H1 (cell line): ENCODE measurements at regions not wholly inside any gene's neighbourhood (a gene's known extent, or its start where the extent isn't known, plus 50 kb on each side); places are given as distances from the start of the nearest gene placed in this dataset.

ENCODE experiments used
- CTCF ChIA-PET: fragments of 300-600 bp; sonication (Branson Sonifier 250); formaldehyde crosslinking; loops from one replicate; lab custom pipeline; 2021; ENCODE audit not compliant: partially characterized antibody; lab: Charles Lee
- POLR2A ChIA-PET: fragments of 300-600 bp; sonication (Branson Sonifier 250); formaldehyde crosslinking; loops from one replicate; lab custom pipeline; 2021; ENCODE audit warnings: inconsistent platforms; ENCODE audit not compliant: partially characterized antibody; lab: Charles Lee
- DNase-seq, 2 experiments: peaks; one replicate each; pipeline versions ENCODE4 v3.0.0 to v3.0.0-alpha.2; 2010 to 2022; ENCODE audit warnings: low spot score in 2 of 2, low read depth in 1 of 2, mixed read lengths in 1 of 2
- FAIRE-seq: peaks from 2 replicates; lab custom pipeline; 2011; peaks lifted over from hg19 to GRCh38; lab: Jason Lieb, UNC
- H2AFZ ChIP-seq: 2 replicates; pipeline ENCODE4 v1.8.1; 2012; ENCODE audit warnings: low read length, inconsistent platforms
- H2AK5ac ChIP-seq: 2 replicates; pipeline ENCODE4 v1.6.1; 2013; ENCODE audit warnings: low read depth, low read length
- H2BK120ac ChIP-seq: replicated peaks from 2 replicates; pipeline ENCODE3; 2013; ENCODE audit warnings: low read depth, low read length, inconsistent platforms
- H2BK12ac ChIP-seq: 2 replicates; pipeline ENCODE4 v1.6.1; 2013; ENCODE audit warnings: low read depth, low read length
- H2BK15ac ChIP-seq: 2 replicates; pipeline ENCODE4 v1.6.1; 2013; ENCODE audit warnings: low read length
- H2BK20ac ChIP-seq: 2 replicates; pipeline ENCODE4 v1.6.1; 2013; ENCODE audit warnings: low read length
- H2BK5ac ChIP-seq: 2 replicates; pipeline ENCODE4 v1.6.1; 2013; ENCODE audit warnings: low read depth, low read length
- H3K14ac ChIP-seq: 2 replicates; pipeline ENCODE4 v1.6.1; 2013; ENCODE audit warnings: inconsistent platforms; ENCODE audit not compliant: insufficient read length
- H3K18ac ChIP-seq: 2 replicates; pipeline ENCODE4 v1.6.1; 2013; ENCODE audit warnings: low read length; ENCODE audit errors: extremely low read depth
- H3K23ac ChIP-seq: 2 replicates; pipeline ENCODE4 v1.6.1; 2013; ENCODE audit warnings: inconsistent platforms; ENCODE audit not compliant: insufficient read length
- H3K23me2 ChIP-seq: 2 replicates; pipeline ENCODE4 v1.6.1; 2013; ENCODE audit warnings: low read depth, low read length
- H3K27ac ChIP-seq: 2 replicates; pipeline ENCODE4 v1.6.1; 2011; ENCODE audit warnings: low read depth, low read length, inconsistent platforms
- H3K27me3 ChIP-seq, 4 experiments: replicated peaks in 1 of 4; 1 replicate in 1 of 4; 2 replicates in 3 of 4; pipeline versions ENCODE4 v1.6.1 to v1.8.1; 2011 to 2013; ENCODE audit warnings: low read length in 3 of 4, mild to moderate bottlenecking in 3 of 4, inconsistent platforms in 2 of 4, mixed read lengths in 2 of 4, moderate library complexity in 1 of 4; ENCODE audit not compliant: control insufficient read depth in 3 of 4, insufficient read depth in 3 of 4; ENCODE audit errors: extremely low read depth in 1 of 4
- H3K36me3 ChIP-seq, 4 experiments: 2 replicates each; pipeline versions ENCODE4 v1.6.1 to v1.8.1; 2011 to 2013; ENCODE audit warnings: mild to moderate bottlenecking in 4 of 4, low read length in 3 of 4, moderate library complexity in 2 of 4, control low read depth in 1 of 4, inconsistent platforms in 1 of 4; ENCODE audit not compliant: insufficient read depth in 4 of 4, control insufficient read depth in 2 of 4
- H3K4ac ChIP-seq: replicated peaks from 2 replicates; pipeline ENCODE3; 2013; ENCODE audit warnings: low read length, low read depth, mixed read lengths, inconsistent platforms; ENCODE audit not compliant: insufficient read length
- H3K4me1 ChIP-seq, 4 experiments: replicated peaks in 1 of 4; 1 replicate in 1 of 4; 2 replicates in 3 of 4; pipeline versions ENCODE4 v1.6.1 to v1.8.1; 2011 to 2013; ENCODE audit warnings: low read length in 3 of 4, inconsistent platforms in 2 of 4, mixed read lengths in 1 of 4; ENCODE audit not compliant: insufficient read depth in 4 of 4, control insufficient read depth in 3 of 4
- H3K4me2 ChIP-seq, 2 experiments: 2 replicates each; pipeline versions ENCODE4 v1.6.1 to v1.8.1; 2011 to 2013; ENCODE audit warnings: low read depth in 2 of 2, low read length in 2 of 2, control low read depth in 1 of 2, inconsistent platforms in 1 of 2, mild to moderate bottlenecking in 1 of 2; ENCODE audit not compliant: insufficient read depth in 1 of 2
- H3K4me3 ChIP-seq, 4 experiments: fragments of 200-600, 300-600 bp in 1 of 4; sonication (generic), shearing (Covaris generic), sonication (Bioruptor Twin) in 1 of 4; 2 replicates each; pipeline versions ENCODE4 v1.5.1 to v1.8.1; 2011 to 2016; ENCODE audit warnings: low read length in 4 of 4, low read depth in 3 of 4, control low read depth in 2 of 4, inconsistent platforms in 2 of 4, mild to moderate bottlenecking in 2 of 4, mixed read lengths in 1 of 4, moderate library complexity in 1 of 4; ENCODE audit not compliant: insufficient read depth in 2 of 4; ENCODE audit errors: extremely low read depth in 1 of 4
- H3K56ac ChIP-seq: replicated peaks from 2 replicates; pipeline ENCODE3; 2013; ENCODE audit warnings: low read depth, mild to moderate bottlenecking, mixed read lengths, low read length, inconsistent platforms; ENCODE audit not compliant: insufficient read length
- H3K79me1 ChIP-seq: 2 replicates; pipeline ENCODE4 v1.6.1; 2013; ENCODE audit warnings: low read depth, low read length, control low read depth
- H3K79me2 ChIP-seq, 2 experiments: 2 replicates each; pipeline versions ENCODE4 v1.6.1 to v1.8.1; 2012 to 2013; ENCODE audit warnings: low read length in 2 of 2, mild to moderate bottlenecking in 2 of 2, inconsistent platforms in 1 of 2; ENCODE audit not compliant: insufficient read depth in 2 of 2, control insufficient read depth in 1 of 2
- H3K9ac ChIP-seq, 4 experiments: replicated peaks in 1 of 4; 1 replicate in 1 of 4; 2 replicates in 3 of 4; pipeline versions ENCODE4 v1.6.1 to v1.8.1; 2011 to 2013; ENCODE audit warnings: low read depth in 3 of 4, low read length in 3 of 4, control low read depth in 2 of 4, mild to moderate bottlenecking in 2 of 4, moderate library complexity in 2 of 4, inconsistent platforms in 1 of 4; ENCODE audit errors: extremely low read depth in 1 of 4
- H3K9me3 ChIP-seq, 2 experiments: 2 replicates each; pipeline versions ENCODE4 v1.6.1 to v1.8.1; 2012 to 2013; ENCODE audit warnings: mild to moderate bottlenecking in 2 of 2, moderate library complexity in 2 of 2, control low read depth in 1 of 2, inconsistent platforms in 1 of 2, low read depth in 1 of 2, low read length in 1 of 2, mixed read lengths in 1 of 2; ENCODE audit not compliant: insufficient read depth in 2 of 2
- H4K20me1 ChIP-seq, 2 experiments: replicated peaks in 1 of 2; 2 replicates each; pipeline versions ENCODE3 to v1.8.1; 2011 to 2013; ENCODE audit warnings: inconsistent platforms in 2 of 2, low read length in 2 of 2, mild to moderate bottlenecking in 1 of 2; ENCODE audit not compliant: insufficient read depth in 2 of 2, control insufficient read depth in 1 of 2
- H4K5ac ChIP-seq: 2 replicates; pipeline ENCODE4 v1.6.1; 2013; ENCODE audit warnings: low read length, low read depth, mixed read lengths, inconsistent platforms; ENCODE audit not compliant: insufficient read length
- H4K8ac ChIP-seq: 2 replicates; pipeline ENCODE4 v1.8.0; 2013; ENCODE audit warnings: mild to moderate bottlenecking, moderate library complexity, low read length, inconsistent platforms; ENCODE audit not compliant: insufficient read depth; ENCODE audit errors: extremely low read depth
- H4K91ac ChIP-seq: replicated peaks from 2 replicates; pipeline ENCODE3; 2013; ENCODE audit warnings: low read length, mixed read lengths, inconsistent platforms; ENCODE audit not compliant: insufficient read length
- CEBPB ChIP-seq: IDR thresholded peaks from 2 replicates; pipeline ENCODE4 v1.6.1; 2012; ENCODE audit warnings: low read depth, low read length
- CTBP2 ChIP-seq: IDR thresholded peaks from 2 replicates; pipeline ENCODE4 v1.7.0; 2011; ENCODE audit warnings: borderline replicate concordance, mild to moderate bottlenecking, moderate library complexity, mixed read lengths, low read length; ENCODE audit not compliant: insufficient read depth, insufficient read length
- KDM5A ChIP-seq: fragments of 200-600 bp; IDR thresholded peaks from 2 replicates; pipeline ENCODE4 v1.7.1; 2012; ENCODE audit warnings: mild to moderate bottlenecking, low read length, inconsistent platforms, mixed read lengths
- PHF8 ChIP-seq: fragments of 200-600 bp; sonication (generic); conservative IDR thresholded peaks from 2 replicates; pipeline ENCODE4 v1.7.1; 2012; ENCODE audit warnings: low read depth, mild to moderate bottlenecking, inconsistent platforms, low read length, moderate library complexity
- POLR2A ChIP-seq, 2 experiments: IDR thresholded peaks; 1 replicate in 1 of 2; 2 replicates in 1 of 2; pipeline ENCODE4 v1.6.1; 2011; ENCODE audit warnings: low read depth in 2 of 2, low read length in 2 of 2, mild to moderate bottlenecking in 2 of 2; ENCODE audit errors: control extremely low read depth in 1 of 2
- RBBP5 ChIP-seq: IDR thresholded peaks from 2 replicates; pipeline ENCODE4 v1.7.1; 2012; ENCODE audit warnings: low read depth, mild to moderate bottlenecking, inconsistent platforms, low read length, moderate library complexity, borderline replicate concordance
- TEAD4 ChIP-seq: IDR thresholded peaks from 2 replicates; pipeline ENCODE4 v1.6.1; 2012; ENCODE audit warnings: low read depth, low read length, inconsistent platforms, mixed read lengths
- WGBS, 2 experiments: shearing (Covaris generic) in 1 of 2; methylation state at CpG; one replicate each; pipeline versions ENCODE4 v1.1.6 to v1.1.7; 2013 to 2015; ENCODE audit warnings: low lambda C conversion rate in 2 of 2, mixed read lengths in 2 of 2, inconsistent platforms in 1 of 2, low coverage in 1 of 2, missing lambda C conversion rate in 1 of 2; ENCODE audit not compliant: insufficient replicate concordance in 2 of 2, insufficient coverage in 1 of 2, insufficient read length in 1 of 2; ENCODE audit errors: extremely low coverage in 1 of 2, missing lambda C conversion rate in 1 of 2; 5-methylcytosine and 5-hydroxymethylcytosine counted together
- TF ChIP-seq, protein P1 (sequence below): IDR thresholded peaks from 2 replicates; pipeline ENCODE4 v1.6.1; 2012; ENCODE audit warnings: low read length, inconsistent platforms
- TF ChIP-seq, protein P2 (sequence below): IDR thresholded peaks from 2 replicates; pipeline ENCODE4 v1.6.1; 2012; ENCODE audit warnings: inconsistent platforms
- TF ChIP-seq, protein P3 (sequence below), 3 experiments: IDR thresholded peaks; 1 replicate in 2 of 3; 2 replicates in 1 of 3; pipeline versions ENCODE4 v1.5.1 to v1.6.1; 2011; ENCODE audit warnings: low read length in 3 of 3, mild to moderate bottlenecking in 3 of 3, inconsistent platforms in 2 of 3, low read depth in 1 of 3, moderate library complexity in 1 of 3; ENCODE audit not compliant: insufficient read depth in 1 of 3; ENCODE audit errors: control extremely low read depth in 1 of 3

DNA sequence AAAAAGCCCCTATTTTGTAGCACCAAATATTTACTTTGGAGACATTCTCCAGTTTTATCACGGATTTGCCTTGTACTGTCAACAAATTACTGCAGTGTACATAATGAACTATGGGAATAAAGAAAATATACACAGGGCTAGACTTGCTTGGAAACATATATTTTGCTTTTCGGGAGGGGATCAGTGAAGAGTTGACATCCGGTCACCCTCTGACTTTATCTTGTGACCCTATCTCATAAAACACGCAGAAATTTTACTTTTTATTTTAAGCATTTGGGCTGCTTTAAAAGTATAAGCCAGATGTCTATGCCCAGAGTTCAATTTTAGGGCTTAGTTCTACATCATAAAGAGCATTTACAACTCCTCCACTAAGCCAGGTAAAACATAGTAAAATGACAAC is 630.7 kb downstream of the TOX3 start:
- CTCF ChIA-PET = interaction anchor here (0.8 to 1.3 kb wide), 2 partner anchors 26 to 97 kb away, joined by 3 to 4 read pairs; no protein-coding TSS in a partner anchor
- H4K8ac ChIP-seq = no peak overlapping the region
- H4K20me1 ChIP-seq = no peaks in the 10 kb centered on the region
- H3K4ac ChIP-seq = no peak overlapping the region
- no peaks in the 10 kb centered on the region for H3K79me1 ChIP-seq
- H3K4me3 ChIP-seq = no peak overlapping the region
- no peak overlapping the region for H2BK12ac ChIP-seq
- 95% methylated on average over 4 of the region's 4 CpGs; no CpG with 5 or more reads in 1 of the 2 experiments for WGBS, 2 experiments
- no peak for FAIRE-seq
- H3K79me2 ChIP-seq = no peaks in the 10 kb centered on the region
- H3K18ac ChIP-seq = no peak overlapping the region
- DNase-seq = no peak
- H3K56ac ChIP-seq = no peak overlapping the region
- no peaks in the 10 kb centered on the region for H3K9me3 ChIP-seq
- H2BK20ac ChIP-seq = no peak overlapping the region
- no peak overlapping the region for H4K5ac ChIP-seq
- no peak overlapping the region for H3K4me2 ChIP-seq
- no peak overlapping the region for H2AFZ ChIP-seq
- H2BK120ac ChIP-seq = no peak overlapping the region
- no peak overlapping the region for H2BK15ac ChIP-seq
- H2AK5ac ChIP-seq = no peak overlapping the region
- no peak overlapping the region for H3K9ac ChIP-seq
- no peaks in the 10 kb centered on the region for H3K27me3 ChIP-seq
- no peak overlapping the region for H4K91ac ChIP-seq
- no peak overlapping the region for H2BK5ac ChIP-seq
- no peak overlapping the region for H3K14ac ChIP-seq
- 0 out of 7 replicates have a peak, but pooled peaks cover 0 to 2% (median 0%) of the 10 kb centered on the region in 4 experiments for H3K4me1 ChIP-seq
- H3K23ac ChIP-seq = no peak overlapping the region
- H3K23me2 ChIP-seq = no peaks in the 10 kb centered on the region
- no peaks in the 10 kb centered on the region for H3K36me3 ChIP-seq
- H3K27ac ChIP-seq = no peak overlapping the region
- POLR2A ChIA-PET = no interaction called here
- TF ChIP-seq PHF8 = no peak
- no peak for TF ChIP-seq TEAD4
- TF ChIP-seq POLR2A (IDR thresholded peaks at IDR 0.05; ENCODE audit: control extremely low read depth in 1 of 2, low read depth in 2 of 2, low read length in 2 of 2) = no peak
- no peak for TF ChIP-seq CEBPB
- TF ChIP-seq KDM5A = no peak
- TF ChIP-seq, protein P1, sequence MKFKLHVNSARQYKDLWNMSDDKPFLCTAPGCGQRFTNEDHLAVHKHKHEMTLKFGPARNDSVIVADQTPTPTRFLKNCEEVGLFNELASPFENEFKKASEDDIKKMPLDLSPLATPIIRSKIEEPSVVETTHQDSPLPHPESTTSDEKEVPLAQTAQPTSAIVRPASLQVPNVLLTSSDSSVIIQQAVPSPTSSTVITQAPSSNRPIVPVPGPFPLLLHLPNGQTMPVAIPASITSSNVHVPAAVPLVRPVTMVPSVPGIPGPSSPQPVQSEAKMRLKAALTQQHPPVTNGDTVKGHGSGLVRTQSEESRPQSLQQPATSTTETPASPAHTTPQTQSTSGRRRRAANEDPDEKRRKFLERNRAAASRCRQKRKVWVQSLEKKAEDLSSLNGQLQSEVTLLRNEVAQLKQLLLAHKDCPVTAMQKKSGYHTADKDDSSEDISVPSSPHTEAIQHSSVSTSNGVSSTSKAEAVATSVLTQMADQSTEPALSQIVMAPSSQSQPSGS = no peak
- no peak for TF ChIP-seq RBBP5
- TF ChIP-seq, protein P2, sequence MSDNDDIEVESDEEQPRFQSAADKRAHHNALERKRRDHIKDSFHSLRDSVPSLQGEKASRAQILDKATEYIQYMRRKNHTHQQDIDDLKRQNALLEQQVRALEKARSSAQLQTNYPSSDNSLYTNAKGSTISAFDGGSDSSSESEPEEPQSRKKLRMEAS = no peak
- no peak for TF ChIP-seq CTBP2
- TF ChIP-seq, protein P3, sequence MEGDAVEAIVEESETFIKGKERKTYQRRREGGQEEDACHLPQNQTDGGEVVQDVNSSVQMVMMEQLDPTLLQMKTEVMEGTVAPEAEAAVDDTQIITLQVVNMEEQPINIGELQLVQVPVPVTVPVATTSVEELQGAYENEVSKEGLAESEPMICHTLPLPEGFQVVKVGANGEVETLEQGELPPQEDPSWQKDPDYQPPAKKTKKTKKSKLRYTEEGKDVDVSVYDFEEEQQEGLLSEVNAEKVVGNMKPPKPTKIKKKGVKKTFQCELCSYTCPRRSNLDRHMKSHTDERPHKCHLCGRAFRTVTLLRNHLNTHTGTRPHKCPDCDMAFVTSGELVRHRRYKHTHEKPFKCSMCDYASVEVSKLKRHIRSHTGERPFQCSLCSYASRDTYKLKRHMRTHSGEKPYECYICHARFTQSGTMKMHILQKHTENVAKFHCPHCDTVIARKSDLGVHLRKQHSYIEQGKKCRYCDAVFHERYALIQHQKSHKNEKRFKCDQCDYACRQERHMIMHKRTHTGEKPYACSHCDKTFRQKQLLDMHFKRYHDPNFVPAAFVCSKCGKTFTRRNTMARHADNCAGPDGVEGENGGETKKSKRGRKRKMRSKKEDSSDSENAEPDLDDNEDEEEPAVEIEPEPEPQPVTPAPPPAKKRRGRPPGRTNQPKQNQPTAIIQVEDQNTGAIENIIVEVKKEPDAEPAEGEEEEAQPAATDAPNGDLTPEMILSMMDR (IDR thresholded peaks at IDR 0.05; ENCODE audit: control extremely low read depth in 1 of 3, insufficient read depth in 1 of 3, low read depth in 1 of 3, low read length in 3 of 3) = no peak
